DMS79 treated with DMSO at 0.1 percent for 48 hours (cell line): ENCODE measurements at regions not wholly inside any gene's neighbourhood (a gene's known extent, or its start where the extent isn't known, plus 50 kb on each side); places are given as distances from the start of the nearest gene placed in this dataset.
"Not testable (repeated sequence)": the region's sequence is repeated elsewhere in the genome, so short reads cannot be mapped to it uniquely, and the experiment has no call there.

ENCODE experiments used
- DNase-seq: peaks from one replicate; lab custom pipeline; 2025; lab: John Stamatoyannopoulos, UW

- DNase-seq, result peak; percentile 84
Observed at GRCh38 chr12:127083008-127083949, 1183.7 kb upstream of the TMEM132C start.

- no peak for DNase-seq
Observed at GRCh38 chr12:127101076-127101475, 1165.9 kb upstream of the TMEM132C start.

- no peak for DNase-seq
Observed at GRCh38 chr12:127106041-127106440, 1160.9 kb upstream of the TMEM132C start.

DNA sequence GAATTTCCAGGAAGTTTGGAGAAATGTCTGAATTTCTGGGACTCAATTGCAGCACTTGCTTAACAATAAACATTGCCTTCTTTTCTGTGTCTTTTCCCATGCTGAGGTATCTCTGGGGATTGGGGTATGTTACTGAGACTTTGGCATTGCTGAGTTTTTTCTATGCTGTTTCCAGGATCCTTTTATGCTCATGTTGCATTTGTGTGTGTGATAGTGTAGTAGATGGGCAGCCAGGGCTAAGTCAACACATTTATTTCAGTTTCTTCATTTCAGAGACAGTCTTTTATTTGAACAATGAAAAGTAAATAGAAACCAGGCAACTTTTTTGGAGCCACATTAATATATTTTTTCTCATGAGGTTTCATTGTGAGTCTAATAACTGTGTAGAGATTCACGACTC, 1160.3 kb upstream of the TMEM132C start:
- DNase-seq, result no peak

DNA sequence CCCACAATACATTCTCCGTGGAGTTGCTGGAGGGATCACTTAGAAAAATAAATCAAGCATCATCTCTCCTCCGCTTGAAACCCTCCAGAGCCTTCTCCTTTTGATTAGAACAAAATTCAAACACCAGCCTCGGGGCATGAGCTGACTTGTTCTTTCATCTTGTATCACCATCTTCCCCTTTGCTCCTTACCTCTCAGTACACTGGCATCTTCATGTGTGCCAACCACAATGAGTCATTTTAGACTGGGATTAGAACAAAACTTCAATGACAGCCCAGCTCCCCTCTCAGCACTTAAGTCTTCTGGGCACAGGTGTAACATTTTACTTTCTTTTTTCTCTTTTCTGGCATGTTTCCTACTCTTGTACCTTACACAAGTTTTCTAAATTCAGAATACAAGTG, 1159.2 kb upstream of the TMEM132C start:
- DNase-seq, result peak; percentile 8

- DNase-seq, result peak; percentile 7
Observed at GRCh38 chr12:127108360-127109215, 1158.4 kb upstream of the TMEM132C start.

DNA sequence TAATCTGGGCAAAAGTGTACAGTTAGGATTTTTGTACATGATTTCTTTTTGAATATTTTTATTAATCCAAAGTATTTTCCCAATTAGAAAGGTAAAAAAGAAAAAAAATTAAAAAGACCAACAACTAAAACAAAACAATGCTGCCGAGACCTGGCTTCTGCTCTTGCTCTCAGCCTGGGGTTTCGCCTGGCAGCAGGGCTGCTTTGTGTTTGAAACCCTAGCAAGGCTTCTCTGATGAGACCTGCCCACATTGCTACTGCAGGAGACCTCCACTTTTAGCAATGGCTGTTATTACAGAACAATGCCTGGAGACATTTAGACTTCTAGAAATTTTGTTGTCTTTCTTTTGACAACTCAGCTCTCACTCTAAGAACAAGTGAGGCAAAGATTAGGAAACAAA, 1153.0 kb upstream of the TMEM132C start:
- DNase-seq, result no peak

DNA sequence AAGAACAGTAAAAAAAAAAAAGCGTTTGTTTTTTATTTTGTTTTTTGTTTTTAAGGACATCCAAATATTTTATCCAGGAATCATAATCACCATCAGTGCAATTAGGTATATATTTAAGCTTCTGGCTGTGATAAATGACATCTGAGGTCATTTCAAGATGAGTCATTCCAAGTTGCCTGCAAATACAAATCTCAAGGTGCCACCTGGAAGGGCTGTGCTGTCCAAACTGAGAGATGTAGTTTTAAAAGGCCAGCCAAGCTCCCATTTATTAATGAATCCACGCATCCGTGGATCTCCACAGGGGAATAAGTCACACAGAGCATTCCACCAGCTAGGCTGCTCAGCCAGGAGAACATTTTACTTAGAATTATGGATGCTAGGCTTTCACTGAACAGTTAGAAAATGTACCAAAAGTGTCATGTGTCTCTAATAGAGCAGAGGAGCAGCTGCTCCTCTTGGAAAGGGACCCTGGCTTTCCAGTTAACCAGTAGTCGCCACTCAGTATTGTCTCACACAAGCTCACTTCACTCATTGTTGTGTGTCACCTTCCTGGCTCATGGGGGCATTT, 1151.4 kb upstream of the TMEM132C start:
- no peak for DNase-seq

- DNase-seq, result no peak
Observed at GRCh38 chr12:127118251-127118650, 1148.7 kb upstream of the TMEM132C start.

GRCh38 chr12:127119600-127120140, 1147.3 kb upstream of the TMEM132C start:
- no peak for DNase-seq

DNA sequence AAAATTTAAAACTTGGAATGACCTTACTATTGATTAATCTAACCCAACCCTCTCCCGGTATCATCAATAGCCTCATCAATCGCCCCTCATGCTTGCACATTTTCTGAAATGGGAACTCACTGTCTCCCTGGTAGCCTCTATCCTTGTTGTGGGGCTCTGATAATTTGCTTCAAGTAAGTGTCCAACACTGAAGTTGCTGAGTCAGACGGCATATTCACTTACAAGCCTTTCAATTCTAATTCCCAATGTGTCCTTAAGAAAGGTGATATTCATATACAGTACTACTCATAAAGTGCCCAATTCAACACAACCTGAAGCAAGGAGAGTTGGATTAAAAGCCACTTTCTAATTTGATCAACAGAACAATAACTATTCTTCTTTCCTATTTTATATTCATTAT, 1146.1 kb upstream of the TMEM132C start:
- no peak for DNase-seq

- DNase-seq, result no peak
Observed at GRCh38 chr12:127121494-127122084, 1145.4 kb upstream of the TMEM132C start.

DNA sequence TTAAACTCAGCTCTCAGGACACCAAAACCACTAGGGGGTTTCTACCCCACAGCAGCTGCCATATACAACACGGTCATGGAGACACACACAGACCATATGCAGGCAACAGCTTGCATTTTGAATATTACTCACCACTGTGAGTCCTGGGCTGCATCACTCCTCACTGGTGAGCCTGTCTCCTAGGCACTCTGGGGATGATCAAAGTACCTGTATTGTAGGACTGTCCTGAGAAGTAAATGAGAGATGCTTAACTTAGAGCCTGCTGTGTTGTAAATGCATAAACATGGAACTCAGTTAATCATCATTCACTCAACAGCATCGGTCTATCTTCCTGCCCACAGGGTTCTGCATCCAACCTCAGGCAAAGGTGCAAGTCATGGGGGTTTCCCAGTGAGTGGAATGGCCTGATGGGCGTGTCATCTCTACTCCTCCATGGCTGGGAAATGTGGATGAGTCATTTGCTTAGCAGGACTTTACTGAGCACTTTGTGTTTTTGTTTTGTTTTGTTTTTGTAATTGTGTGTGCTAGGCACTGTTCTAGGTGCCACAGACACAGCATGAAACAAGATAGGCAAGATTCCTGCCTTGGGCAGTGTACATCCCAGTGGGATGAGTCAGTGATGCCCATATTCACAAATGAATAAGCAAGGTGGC, 1141.2 kb upstream of the TMEM132C start:
- no peak for DNase-seq

DNA sequence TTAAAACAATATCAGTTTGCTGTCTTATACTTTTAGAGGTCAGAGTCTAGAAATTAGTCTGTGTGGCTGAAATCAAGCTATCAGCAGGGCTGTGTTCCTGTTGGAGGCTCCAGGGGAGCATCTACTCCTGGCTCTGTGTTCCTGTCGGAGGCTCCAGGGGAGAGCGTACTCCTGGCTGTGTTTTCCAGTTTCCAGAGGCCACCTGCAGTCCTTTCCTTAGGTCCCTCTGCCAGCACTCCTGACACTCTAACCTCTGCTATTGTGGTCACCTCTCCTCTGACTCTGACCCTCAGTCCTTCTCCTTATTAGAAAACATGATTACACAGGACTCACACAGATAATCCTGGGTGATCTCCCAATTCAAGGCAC, 1140.7 kb upstream of the TMEM132C start:
- DNase-seq, result no peak

- DNase-seq, result no peak
Observed at GRCh38 chr12:127127897-127128296, 1139.1 kb upstream of the TMEM132C start.

- no peak for DNase-seq
Observed at GRCh38 chr12:127130506-127131124, 1136.4 kb upstream of the TMEM132C start.

DNA sequence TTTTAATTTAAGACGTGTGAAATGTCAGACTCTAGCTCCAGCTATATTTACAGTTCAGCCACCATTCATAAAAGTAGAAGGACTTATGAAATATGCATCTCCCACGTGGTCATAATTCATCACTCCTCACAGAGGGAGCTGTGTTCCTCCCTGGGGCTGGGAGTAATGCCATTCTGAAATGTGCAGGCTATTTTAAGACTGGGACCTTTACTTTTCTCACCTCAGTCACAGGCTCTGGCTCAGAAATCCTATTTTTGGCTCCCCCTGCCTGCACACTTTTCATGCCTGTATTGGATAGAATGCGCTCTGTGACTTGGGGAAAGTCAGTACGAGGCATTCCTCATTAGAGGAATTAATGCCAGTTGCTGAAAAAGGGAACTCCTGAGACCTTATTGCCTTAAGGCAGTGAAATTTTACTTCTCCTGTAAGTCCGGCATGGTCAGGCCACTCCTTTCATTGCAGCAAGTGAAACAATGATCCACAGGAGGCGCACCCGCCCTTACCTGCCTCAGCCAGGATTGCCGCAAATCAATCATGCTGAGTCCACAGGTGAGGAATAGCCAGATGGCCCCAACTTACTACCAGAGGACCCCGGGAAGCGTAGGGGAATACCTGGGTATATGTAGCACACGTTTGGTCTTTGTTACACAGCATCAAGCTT, 1133.2 kb upstream of the TMEM132C start:
- no peak for DNase-seq

GRCh38 chr12:127140864-127141484, 1126.0 kb upstream of the TMEM132C start:
- not testable (repeated sequence) for DNase-seq

- no peak for DNase-seq
Observed at GRCh38 chr12:127143020-127143419, 1124.0 kb upstream of the TMEM132C start.

DNA sequence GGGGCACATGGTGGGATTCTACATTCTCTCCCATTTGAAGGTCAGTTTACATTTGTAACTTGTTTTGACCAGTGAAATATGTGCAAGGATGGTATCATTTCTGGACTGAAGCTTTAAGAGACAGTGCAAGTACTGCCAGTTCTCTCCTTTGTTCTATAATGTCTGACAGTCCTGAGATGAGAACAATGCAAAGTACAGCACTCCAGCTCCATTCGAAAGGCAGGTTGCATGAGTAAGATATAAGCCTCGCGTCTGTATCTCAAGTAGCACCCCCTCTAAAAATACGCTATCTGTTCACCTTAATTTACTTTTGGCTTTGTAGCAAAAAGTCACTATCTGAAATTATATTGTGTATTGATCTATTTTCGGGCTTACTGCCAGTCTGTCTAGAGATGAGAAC, 1122.2 kb upstream of the TMEM132C start:
- no peak for DNase-seq
